Stromal cell of bone marrow (primary cell): ENCODE measurements at regions not wholly inside any gene's neighbourhood (a gene's known extent, or its start where the extent isn't known, plus 50 kb on each side); places are given as distances from the start of the nearest gene placed in this dataset.

ENCODE experiments used
- DNase-seq: peaks from one replicate; pipeline ENCODE4 v3.0.0-alpha.2; 2012; ENCODE audit warnings: low read depth

GRCh38 chr4:121227341-121227792 lies 63.2 kb upstream of the TNIP3 start:
- no peak for DNase-seq

GRCh38 chr4:121226362-121226761 lies 62.2 kb upstream of the TNIP3 start:
- DNase-seq: no peak

- DNase-seq: no peak
Measured at GRCh38 chr4:121221608-121222007, 57.5 kb upstream of the TNIP3 start.

- no peak for DNase-seq
Measured at GRCh38 chr4:121221201-121221600, 57.1 kb upstream of the TNIP3 start.

GRCh38 chr4:121220698-121221097 lies 56.6 kb upstream of the TNIP3 start:
- DNase-seq: no peak

GRCh38 chr4:121219227-121219626 lies 55.1 kb upstream of the TNIP3 start:
- DNase-seq: no peak

GRCh38 chr4:121217351-121217750 lies 53.2 kb upstream of the TNIP3 start:
- no peak for DNase-seq

- DNase-seq: no peak
Measured at GRCh38 chr4:121216461-121216860, 52.3 kb upstream of the TNIP3 start.

GRCh38 chr4:121213940-121214339 lies 49.8 kb upstream of the TNIP3 start:
- no peak for DNase-seq
